Panc1 (cell line): ENCODE measurements at regions not wholly inside any gene's neighbourhood (a gene's known extent, or its start where the extent isn't known, plus 50 kb on each side); places are given as distances from the start of the nearest gene placed in this dataset.

Experiments used
- ATAC-seq: fragments of 200-7000 bp; cut with Tn5 transposase; 2 replicates; pipeline ENCODE4 v1.9.1; 2020; ENCODE audit warnings: mild to moderate bottlenecking, moderate library complexity
- BruUV-seq: library from RNA; stranded (reverse); fragments of 400-500 nt; replicated peaks from 2 replicates; lab custom pipeline; 2021; lab: Mats Ljungman, UMichigan
- CTCF ChIA-PET: fragments of 300-600 bp; sonication (Branson Sonifier 250); formaldehyde crosslinking; loops from one replicate; lab custom pipeline; 2022; ENCODE audit warnings: antibody characterized with exemption; lab: Charles Lee
- POLR2A ChIA-PET: fragments of 300-600 bp; sonication (Branson Sonifier 250); formaldehyde crosslinking; loops from one replicate; lab custom pipeline; 2022; ENCODE audit warnings: antibody characterized with exemption; lab: Charles Lee
- DNase-seq: peaks from one replicate; pipeline ENCODE4 v3.0.0-alpha.2; 2010; ENCODE audit warnings: low read depth, low spot score
- H3K27ac ChIP-seq: 2 replicates; pipeline ENCODE4 v1.5.1; 2011; ENCODE audit warnings: mild to moderate bottlenecking, low read length, inconsistent platforms
- H3K27me3 ChIP-seq: fragments of 200-500 bp; sonication (Bioruptor generic); 2 replicates; pipeline ENCODE4 v1.6.0; 2014; ENCODE audit warnings: low read length, inconsistent platforms; ENCODE audit not compliant: control insufficient read depth, insufficient read depth
- H3K36me3 ChIP-seq: fragments of 200-500 bp; sonication (Bioruptor generic); 2 replicates; pipeline ENCODE4 v1.5.1; 2014; ENCODE audit warnings: inconsistent platforms, mild to moderate bottlenecking, low read length, moderate library complexity; ENCODE audit not compliant: control insufficient read depth, insufficient read depth
- H3K4me1 ChIP-seq: 2 replicates; pipeline ENCODE4 v1.5.1; 2011; ENCODE audit warnings: inconsistent platforms, mild to moderate bottlenecking, low read length, moderate library complexity; ENCODE audit not compliant: control insufficient read depth, insufficient read depth
- H3K4me3 ChIP-seq, 2 experiments: 2 replicates each; pipeline ENCODE4 v1.5.1; 2011 to 2012; ENCODE audit warnings: low read depth in 2 of 2, low read length in 2 of 2, mild to moderate bottlenecking in 2 of 2, inconsistent platforms in 1 of 2, moderate library complexity in 1 of 2
- H3K9me3 ChIP-seq: fragments of 200-500 bp; sonication (Bioruptor generic); 2 replicates; pipeline ENCODE4 v1.5.1; 2014; ENCODE audit warnings: low read depth, mild to moderate bottlenecking, inconsistent platforms, low read length, moderate library complexity; ENCODE audit not compliant: control insufficient read depth, insufficient read depth
- CTCF ChIP-seq: fragments of 450-650 bp; IDR thresholded peaks from 2 replicates; pipeline ENCODE4 v1.5.1; 2017; ENCODE audit warnings: mild to moderate bottlenecking
- POLR2AphosphoS5 ChIP-seq: IDR thresholded peaks from 2 replicates; pipeline ENCODE4 v1.6.1; 2012; ENCODE audit warnings: mild to moderate bottlenecking, low read depth, low read length, moderate library complexity
- REST ChIP-seq, 2 experiments: IDR thresholded peaks; 2 replicates each; pipeline ENCODE4 v1.6.1; 2011 to 2012; ENCODE audit warnings: low read depth in 2 of 2, control low read depth in 1 of 2, low read length in 1 of 2, mild to moderate bottlenecking in 1 of 2, moderate library complexity in 1 of 2; ENCODE audit not compliant: insufficient read depth in 1 of 2
- SIN3A ChIP-seq: IDR thresholded peaks from 2 replicates; pipeline ENCODE4 v1.6.1; 2012; ENCODE audit warnings: low read depth, mild to moderate bottlenecking, low read length, moderate library complexity, borderline replicate concordance; ENCODE audit not compliant: insufficient read depth
- TCF7L2 ChIP-seq: IDR thresholded peaks from 2 replicates; pipeline ENCODE4 v1.6.1; 2011; ENCODE audit warnings: mild to moderate bottlenecking, low read depth, low read length, inconsistent platforms
- in situ Hi-C: cut with HindIII; loops from 2 replicates; pipeline ENCODE4 v1.10.0; 2016; ENCODE audit warnings: low sequenced_read_pairs, low pct_unique_long_range_greater_than_20kb
- intact Hi-C: fragments of 100-400 bp; cut with micrococcal nuclease; formaldehyde crosslinking; loops from one replicate; pipeline ENCODE4 v1.10.0; 2022; ENCODE audit not compliant: unreplicated experiment

- ChIA-PET POLR2A (no interaction called here), CTCF (no interaction called here)
- no peaks in the 10 kb centered on the region for H3K27me3 ChIP-seq
- no peak for TF ChIP-seq REST (IDR thresholded peaks at IDR 0.05; ENCODE audit: insufficient read depth in 1 of 2, low read depth in 2 of 2, low read length in 1 of 2)
- TF ChIP-seq POLR2AphosphoS5 = no peak
- no peak overlapping the region for H3K27ac ChIP-seq
- no peaks in the 10 kb centered on the region for H3K4me1 ChIP-seq
- BruUV-seq = no TSS peak
- no peak overlapping the region for H3K4me3 ChIP-seq
- DNase-seq = no peak
- no peaks in the 10 kb centered on the region for H3K9me3 ChIP-seq
- no peaks in the 10 kb centered on the region for H3K36me3 ChIP-seq
- in situ Hi-C loops (no loop called here), intact Hi-C loops (no loop called here)
- ATAC-seq = no peak
These were observed 92.9 kb upstream of the EGLN3 start for GRCh38 chr14:34043627-34044372.

- no TSS peak for BruUV-seq
- POLR2A ChIA-PET = no interaction called here
- TF ChIP-seq REST (IDR thresholded peaks at IDR 0.05; ENCODE audit: insufficient read depth in 1 of 2, low read depth in 2 of 2, low read length in 1 of 2) (no peak), SIN3A (no peak), TCF7L2 (no peak), POLR2AphosphoS5 (no peak), CTCF (no peak)
- no peaks in the 10 kb centered on the region for H3K27me3 ChIP-seq
- no peak for DNase-seq
- H3K27ac ChIP-seq = no peak overlapping the region
- intact Hi-C loops (no loop called here), in situ Hi-C loops (no loop called here)
- H3K9me3 ChIP-seq = no peaks in the 10 kb centered on the region
- no peak overlapping the region for H3K4me3 ChIP-seq
- CTCF ChIA-PET = interaction anchor here (0.7 kb wide), 1 partner anchor 46 kb away, joined by 4 read pairs; no protein-coding TSS in a partner anchor
- H3K36me3 ChIP-seq = no peaks in the 10 kb centered on the region
- no peaks in the 10 kb centered on the region for H3K4me1 ChIP-seq
- no peak for ATAC-seq
These were observed 90.3 kb upstream of the EGLN3 start for GRCh38 chr14:34041220-34041619.
